ENCODE measurements at regions not wholly inside any gene's neighbourhood (a gene's known extent, or its start where the extent isn't known, plus 50 kb on each side); places are given as distances from the start of the nearest gene placed in this dataset.

DNA sequence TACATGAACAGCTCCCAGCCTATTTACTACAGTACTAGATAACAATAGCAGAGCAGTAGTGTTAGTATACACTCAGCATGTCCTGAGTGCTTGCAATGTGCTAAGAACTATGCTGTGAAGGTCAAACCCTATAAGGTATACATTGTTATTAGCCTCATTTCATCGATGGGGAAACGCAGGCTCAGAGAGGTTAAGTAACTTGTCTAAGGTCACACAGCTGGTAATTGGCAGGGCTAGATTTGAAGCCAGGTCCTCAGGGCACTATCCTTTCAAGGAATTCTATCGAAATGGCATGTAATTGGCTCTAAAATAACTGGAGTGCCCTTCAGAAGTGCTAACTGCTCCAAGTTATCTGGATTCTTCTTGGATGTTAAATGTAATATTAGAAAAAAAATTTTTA, 295.6 kb downstream of the ZNF536 start:
- no peak overlapping the region for H3K27ac Mint-ChIP-seq
- no peak overlapping the region for H3K4me3 Mint-ChIP-seq
- DNase-seq (no peak), ATAC-seq (no peak)
- no peaks in the 10 kb centered on the region for H3K9me3 ChIP-seq (ENCODE audit: control insufficient read depth, low read length, poor library complexity, severe bottlenecking)
- H3K36me3 Mint-ChIP-seq (ENCODE audit: low read depth) = peaks cover 2% of the 10 kb centered on the region
- peaks cover 71% of the 10 kb centered on the region for H3K27me3 Mint-ChIP-seq
- peaks cover 2% of the 10 kb centered on the region for H3K4me1 Mint-ChIP-seq

DNA sequence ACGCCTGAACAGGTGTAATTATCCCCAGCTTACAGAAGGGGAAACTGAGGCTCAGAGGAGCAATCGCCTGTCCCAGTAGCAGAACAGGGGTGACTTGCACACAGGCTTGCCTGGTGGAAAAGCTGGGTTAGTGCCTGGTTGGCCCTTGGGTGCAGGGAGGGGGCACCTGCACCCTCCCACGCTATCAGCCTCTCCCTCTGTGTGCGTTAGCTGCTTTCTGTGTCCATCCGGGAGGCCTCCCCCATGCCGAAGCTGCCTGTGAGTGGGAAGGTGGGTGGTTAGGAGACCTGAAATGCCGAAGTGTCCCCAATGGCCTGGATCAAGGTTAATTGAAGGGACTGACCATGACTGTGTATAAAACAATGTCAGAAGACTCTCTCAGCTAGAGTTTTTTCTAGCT, 295.0 kb downstream of the ZNF536 start:
- Mint-ChIP-seq H3K4me3 (no peak overlapping the region), H3K27me3 (peaks cover 69% of the 10 kb centered on the region), H3K4me1 (peaks cover 2% of the 10 kb centered on the region), H3K27ac (no peak overlapping the region), H3K36me3 (ENCODE audit: low read depth) (peaks cover 2% of the 10 kb centered on the region)
- no peaks in the 10 kb centered on the region for H3K9me3 ChIP-seq (ENCODE audit: control insufficient read depth, low read length, poor library complexity, severe bottlenecking)
- no peak for ATAC-seq
- DNase-seq = no peak

DNA sequence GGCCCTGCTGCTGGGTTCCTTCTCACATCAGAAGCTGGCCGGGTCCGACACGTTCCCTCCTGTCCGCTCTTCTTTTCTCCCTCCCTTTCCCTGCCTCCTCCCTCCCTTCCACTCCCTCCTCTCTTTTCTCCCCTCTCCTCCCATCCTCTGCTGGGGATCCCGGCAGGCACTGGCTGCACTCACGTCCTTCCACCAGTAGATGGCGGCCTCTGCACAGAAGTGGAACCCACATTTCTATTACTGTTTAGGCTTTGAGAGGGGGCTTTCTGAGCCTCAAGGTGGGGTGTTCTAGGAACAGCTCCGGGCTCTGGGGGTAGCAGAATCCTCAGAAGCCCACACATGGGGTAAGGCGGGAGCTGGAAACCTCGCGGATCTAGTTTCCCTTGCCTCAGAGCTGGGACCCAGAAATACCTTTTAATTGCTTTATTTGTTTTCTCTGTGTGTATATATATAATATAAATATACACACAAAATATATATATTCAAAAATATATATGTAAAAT, 294.2 kb downstream of the ZNF536 start:
- peaks cover 2% of the 10 kb centered on the region for H3K36me3 Mint-ChIP-seq (ENCODE audit: low read depth)
- no peak overlapping the region for H3K27ac Mint-ChIP-seq
- H3K27me3 Mint-ChIP-seq = peaks cover 74% of the 10 kb centered on the region
- DNase-seq (peak in 1 of 3 donors; percentile 18), ATAC-seq (no peak)
- H3K4me1 Mint-ChIP-seq = peaks cover 2% of the 10 kb centered on the region
- no peak overlapping the region for H3K4me3 Mint-ChIP-seq
- no peaks in the 10 kb centered on the region for H3K9me3 ChIP-seq (ENCODE audit: control insufficient read depth, low read length, poor library complexity, severe bottlenecking)

DNA sequence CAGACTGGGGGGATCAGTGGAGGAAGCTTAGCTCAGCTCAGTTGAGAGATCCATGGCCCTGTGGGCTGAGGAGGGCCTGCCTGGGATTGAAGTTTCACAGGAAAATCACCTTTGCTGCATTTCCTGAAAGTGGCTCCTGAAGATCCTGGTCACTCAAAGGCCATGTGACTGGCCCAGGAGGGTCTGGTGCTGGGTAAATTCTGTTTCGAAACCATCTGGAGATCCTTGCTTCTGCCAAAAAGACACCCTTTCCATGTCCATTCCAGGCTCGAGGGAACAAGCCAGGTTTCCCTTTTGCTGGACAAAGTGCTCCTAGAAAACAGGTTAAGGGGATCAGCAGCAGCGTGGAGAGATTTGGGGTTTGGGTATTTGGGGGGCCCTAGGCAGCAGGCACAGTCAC, 293.3 kb downstream of the ZNF536 start:
- Mint-ChIP-seq H3K4me3 (no peak overlapping the region), H3K4me1 (peaks cover 2% of the 10 kb centered on the region), H3K27ac (no peak overlapping the region), H3K36me3 (ENCODE audit: low read depth) (peaks cover 2% of the 10 kb centered on the region), H3K27me3 (peaks cover 68% of the 10 kb centered on the region)
- DNase-seq (no peak), ATAC-seq (no peak)
- no peaks in the 10 kb centered on the region for H3K9me3 ChIP-seq (ENCODE audit: control insufficient read depth, low read length, poor library complexity, severe bottlenecking)

DNA sequence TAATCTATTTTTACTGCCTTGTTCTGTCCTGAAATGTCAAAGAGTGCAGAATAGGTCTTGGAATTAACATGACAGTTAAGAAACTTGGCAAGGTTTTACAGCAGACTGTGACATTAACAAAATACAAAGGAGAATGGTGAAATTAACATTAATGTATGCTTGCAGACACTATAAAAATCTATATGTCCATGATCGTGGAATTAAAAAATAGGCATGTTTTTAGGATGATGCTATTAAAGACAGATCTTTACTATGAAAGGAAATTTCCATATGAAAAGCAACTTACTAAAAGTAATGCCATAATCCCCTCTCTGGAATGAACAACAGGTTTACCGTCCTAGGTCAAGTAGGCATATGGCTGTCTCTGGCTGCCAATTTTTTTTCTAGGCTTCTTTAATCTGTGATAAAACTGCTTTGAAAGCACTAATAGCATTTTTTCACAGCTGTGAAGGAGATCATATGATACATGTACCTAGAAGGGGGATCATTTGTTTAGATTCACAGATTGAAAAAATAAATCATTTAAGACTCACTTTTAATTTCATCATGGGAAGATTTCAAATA, 291.5 kb downstream of the ZNF536 start:
- no peaks in the 10 kb centered on the region for H3K36me3 Mint-ChIP-seq (ENCODE audit: low read depth)
- H3K4me3 Mint-ChIP-seq = no peak overlapping the region
- H3K27me3 Mint-ChIP-seq = peaks cover 57% of the 10 kb centered on the region

DNA sequence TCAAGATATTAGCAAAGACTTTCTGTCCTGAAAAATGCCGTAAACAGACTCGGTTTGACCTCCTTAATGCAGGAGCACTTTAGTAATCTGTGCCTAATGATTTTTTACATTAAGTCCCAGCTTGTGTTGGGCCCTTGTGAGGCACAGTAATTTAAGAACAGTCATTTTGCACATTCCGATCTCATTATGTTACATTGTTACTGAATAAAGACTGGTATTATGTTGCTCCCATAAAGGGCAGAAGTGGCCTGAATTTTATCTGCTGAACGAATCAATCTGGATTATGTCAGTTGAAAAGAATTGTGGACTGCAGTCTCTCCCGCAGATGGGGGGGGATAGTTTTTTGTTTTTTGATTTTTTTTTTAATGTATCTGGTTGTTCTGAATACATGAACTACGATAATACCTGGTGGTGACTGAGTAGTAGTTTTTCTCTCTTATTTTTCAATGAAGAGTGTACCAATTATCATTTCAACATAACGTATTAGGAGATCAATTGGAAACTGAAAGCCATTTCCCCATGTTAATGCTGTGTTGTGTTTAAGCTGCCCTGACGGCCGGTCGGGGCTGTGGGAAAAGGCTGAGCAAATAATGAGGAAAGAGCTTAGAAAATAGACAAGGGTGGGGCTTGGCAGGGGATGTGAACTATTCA, 290.2 kb downstream of the ZNF536 start:
- H3K9me3 ChIP-seq (ENCODE audit: control insufficient read depth, low read length, poor library complexity, severe bottlenecking) = no peaks in the 10 kb centered on the region
- DNase-seq (no peak), ATAC-seq (no peak)
- peaks cover 47% of the 10 kb centered on the region for H3K27me3 Mint-ChIP-seq
- peaks cover 2% of the 10 kb centered on the region for H3K4me1 Mint-ChIP-seq
- H3K27ac Mint-ChIP-seq = no peak overlapping the region
- no peak overlapping the region for H3K4me3 Mint-ChIP-seq
- H3K36me3 Mint-ChIP-seq (ENCODE audit: low read depth) = no peaks in the 10 kb centered on the region

More for the DNA sequence above, 291.5 kb downstream of the ZNF536 start:
- Mint-ChIP-seq H3K4me1 (peaks cover 2% of the 10 kb centered on the region), H3K27ac (no peak overlapping the region)
- no peak for DNase-seq
- H3K9me3 ChIP-seq (ENCODE audit: control insufficient read depth, low read length, poor library complexity, severe bottlenecking) = no peaks in the 10 kb centered on the region
- ATAC-seq = no peak

DNA sequence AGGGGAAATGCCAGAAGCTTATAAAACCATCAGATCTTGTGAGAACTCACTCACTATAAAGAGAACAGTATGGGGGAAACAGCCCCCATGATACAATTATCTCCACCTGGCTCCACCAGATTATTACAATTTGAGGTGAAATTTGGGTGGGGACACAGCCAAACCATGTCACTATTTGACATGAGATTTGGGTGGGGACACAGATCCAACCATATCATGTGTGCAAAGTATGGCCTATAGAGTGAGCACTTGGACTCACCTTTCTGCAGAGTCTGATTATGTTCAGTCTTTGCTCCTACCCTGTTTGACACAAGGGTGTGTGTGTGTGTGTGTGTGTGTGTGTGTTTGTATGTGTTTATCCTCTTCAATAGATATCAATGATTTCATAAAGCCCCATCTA, 287.5 kb downstream of the ZNF536 start:
- H3K27ac Mint-ChIP-seq = no peak overlapping the region
- peaks cover 53% of the 10 kb centered on the region for H3K27me3 Mint-ChIP-seq
- no peaks in the 10 kb centered on the region for H3K9me3 ChIP-seq (ENCODE audit: control insufficient read depth, low read length, poor library complexity, severe bottlenecking)
- no peaks in the 10 kb centered on the region for H3K4me1 Mint-ChIP-seq
- ATAC-seq (no peak), DNase-seq (no peak)
- H3K4me3 Mint-ChIP-seq = no peak overlapping the region
- no peaks in the 10 kb centered on the region for H3K36me3 Mint-ChIP-seq (ENCODE audit: low read depth)

DNA sequence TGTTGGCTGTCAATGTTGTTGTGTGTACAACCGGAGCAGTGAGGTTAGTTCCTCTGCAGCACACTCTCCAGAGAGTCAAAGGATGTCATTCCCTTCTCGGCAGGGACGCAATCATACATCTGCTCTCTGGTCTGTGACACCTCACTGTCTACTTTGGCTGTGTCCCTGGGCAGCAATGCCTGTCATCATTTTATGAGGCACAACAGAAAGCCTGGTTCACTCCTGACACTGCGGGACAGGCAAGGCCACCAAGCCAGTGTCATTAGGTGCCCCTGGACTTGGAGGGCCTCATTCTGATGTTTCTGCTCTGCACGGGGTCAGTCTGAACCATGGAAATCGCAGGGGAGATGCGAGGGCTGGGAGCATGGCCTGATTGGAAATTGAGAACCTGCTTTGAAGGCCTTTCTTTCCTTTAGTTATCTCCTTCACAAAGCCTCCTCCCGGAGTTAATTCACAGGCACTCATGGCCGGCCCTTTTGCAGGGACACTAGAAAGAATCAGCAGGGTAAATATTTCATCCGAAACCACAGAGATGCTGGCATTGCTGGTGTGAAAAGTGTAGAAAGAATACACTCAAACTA, 284.4 kb downstream of the ZNF536 start:
- no peak for DNase-seq
- no peak overlapping the region for H3K27ac Mint-ChIP-seq
- no peaks in the 10 kb centered on the region for H3K9me3 ChIP-seq (ENCODE audit: control insufficient read depth, low read length, poor library complexity, severe bottlenecking)
- H3K4me1 Mint-ChIP-seq = no peaks in the 10 kb centered on the region
- no peak for ATAC-seq
- H3K36me3 Mint-ChIP-seq (ENCODE audit: low read depth) = no peaks in the 10 kb centered on the region
- H3K27me3 Mint-ChIP-seq = peaks cover 47% of the 10 kb centered on the region
- no peak overlapping the region for H3K4me3 Mint-ChIP-seq

DNA sequence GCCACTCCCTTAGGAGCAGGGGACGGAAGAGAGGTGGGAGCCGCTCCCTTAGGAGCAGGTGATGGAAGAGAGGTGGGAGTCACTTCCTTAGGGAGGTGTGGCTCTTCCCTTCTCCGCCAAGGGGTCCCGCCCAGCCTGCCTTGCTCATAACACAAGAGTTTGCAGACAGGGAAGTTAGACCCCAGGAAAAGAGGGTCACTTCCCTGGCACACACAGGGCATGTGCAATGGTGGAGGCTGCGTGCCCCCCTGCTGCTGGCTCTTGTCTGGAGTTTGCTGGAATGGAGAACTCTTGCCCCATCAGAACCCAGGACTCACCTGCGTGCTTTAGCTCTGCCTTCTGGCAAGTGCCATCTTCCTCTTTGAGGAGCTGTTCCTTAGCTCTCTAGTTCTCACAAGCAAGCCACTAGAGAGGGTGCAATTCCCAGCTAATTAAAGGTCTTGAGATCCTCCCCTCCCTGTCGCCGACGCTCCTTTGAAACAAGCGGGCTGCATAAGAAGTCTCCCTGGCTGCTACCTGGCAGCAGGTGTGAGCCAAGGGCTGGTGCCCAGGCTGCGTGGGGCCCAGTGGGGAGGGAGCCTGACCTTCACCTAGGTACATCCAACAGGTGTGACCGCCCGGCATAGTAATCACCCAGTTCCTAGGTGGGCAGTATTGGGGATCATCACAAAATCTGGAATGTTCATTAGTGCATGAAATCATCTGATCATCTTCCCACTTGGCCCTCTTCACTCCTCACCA, 281.6 kb downstream of the ZNF536 start:
- ATAC-seq = no peak
- H3K36me3 Mint-ChIP-seq (ENCODE audit: low read depth) = no peaks in the 10 kb centered on the region
- peaks cover 51% of the 10 kb centered on the region for H3K27me3 Mint-ChIP-seq
- no peaks in the 10 kb centered on the region for H3K9me3 ChIP-seq (ENCODE audit: control insufficient read depth, low read length, poor library complexity, severe bottlenecking)
- no peak for DNase-seq
- no peaks in the 10 kb centered on the region for H3K4me1 Mint-ChIP-seq
- H3K4me3 Mint-ChIP-seq = no peak overlapping the region
- H3K27ac Mint-ChIP-seq = no peak overlapping the region

DNA sequence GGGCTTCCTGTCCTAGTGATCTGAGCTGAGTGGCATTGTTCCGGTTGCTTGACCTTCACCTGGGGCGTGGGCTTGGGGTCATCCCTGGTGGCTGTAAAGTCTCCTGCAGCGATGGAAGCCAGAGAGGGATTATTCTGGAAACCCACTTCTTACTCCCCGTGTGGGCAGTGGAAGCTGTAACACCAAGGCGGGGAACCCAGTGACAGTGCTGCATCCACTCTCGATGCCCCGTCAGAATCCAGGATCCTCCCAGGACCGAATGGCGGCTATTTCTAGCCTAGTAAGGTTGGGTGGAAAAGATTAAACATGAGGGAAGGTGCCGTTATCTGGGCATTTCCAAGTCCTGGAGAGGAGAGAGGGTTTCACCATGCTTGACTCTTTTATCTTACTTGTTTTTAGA, 280.6 kb downstream of the ZNF536 start:
- Mint-ChIP-seq H3K27me3 (peaks cover 62% of the 10 kb centered on the region), H3K27ac (no peak overlapping the region), H3K4me3 (no peak overlapping the region), H3K36me3 (ENCODE audit: low read depth) (no peaks in the 10 kb centered on the region), H3K4me1 (no peaks in the 10 kb centered on the region)
- DNase-seq = no peak
- no peak for ATAC-seq
- no peaks in the 10 kb centered on the region for H3K9me3 ChIP-seq (ENCODE audit: control insufficient read depth, low read length, poor library complexity, severe bottlenecking)

DNA sequence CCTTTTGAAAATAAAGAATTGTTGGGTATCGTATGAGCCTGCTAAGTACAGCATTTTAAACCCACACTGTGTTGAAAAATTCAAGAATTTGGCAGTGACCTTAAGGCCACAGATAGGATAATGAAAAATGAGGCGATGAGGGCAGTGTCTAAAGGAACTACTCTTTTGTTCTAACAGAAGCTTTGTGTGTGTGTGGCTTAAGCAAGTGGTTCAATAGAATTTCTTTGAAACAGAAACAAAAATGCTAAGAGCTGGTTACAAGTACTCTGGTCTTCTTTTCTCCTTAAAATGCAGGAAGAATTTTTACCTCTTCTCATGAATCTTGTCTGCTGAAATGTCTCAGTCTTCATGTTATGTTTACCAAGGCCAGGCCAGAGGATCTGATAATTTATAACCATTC, 279.5 kb downstream of the ZNF536 start:
- Mint-ChIP-seq H3K4me1 (no peaks in the 10 kb centered on the region), H3K27ac (no peak overlapping the region), H3K27me3 (peaks cover 71% of the 10 kb centered on the region), H3K36me3 (ENCODE audit: low read depth) (peaks cover 3% of the 10 kb centered on the region), H3K4me3 (no peak overlapping the region)
- DNase-seq = no peak
- H3K9me3 ChIP-seq (ENCODE audit: control insufficient read depth, low read length, poor library complexity, severe bottlenecking) = no peaks in the 10 kb centered on the region
- ATAC-seq = no peak

DNA sequence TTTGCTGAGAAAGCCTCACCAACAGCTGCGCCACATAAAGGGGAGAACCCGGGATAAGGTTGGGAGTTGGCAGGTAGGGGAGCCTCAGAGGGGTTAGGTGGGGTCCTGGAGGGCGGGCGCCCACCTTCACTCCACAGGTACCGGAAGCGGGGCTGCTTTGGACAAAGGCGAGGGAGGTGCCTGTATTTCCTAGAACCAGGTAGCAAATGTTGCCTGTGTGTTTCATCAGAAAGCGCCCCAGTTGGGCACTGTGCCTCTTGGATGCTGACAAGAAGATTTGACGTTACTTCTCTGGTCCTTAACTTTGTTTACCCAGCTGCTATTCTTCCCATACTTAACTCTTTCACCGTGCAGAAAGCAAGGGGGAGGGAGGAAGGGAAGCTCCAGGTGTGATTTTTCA, 278.9 kb downstream of the ZNF536 start:
- H3K27ac Mint-ChIP-seq = no peak overlapping the region
- H3K4me3 Mint-ChIP-seq = no peak overlapping the region
- no peaks in the 10 kb centered on the region for H3K9me3 ChIP-seq (ENCODE audit: control insufficient read depth, low read length, poor library complexity, severe bottlenecking)
- no peaks in the 10 kb centered on the region for H3K4me1 Mint-ChIP-seq
- ATAC-seq = no peak
- H3K27me3 Mint-ChIP-seq = peaks cover 72% of the 10 kb centered on the region
- H3K36me3 Mint-ChIP-seq (ENCODE audit: low read depth) = peaks cover 3% of the 10 kb centered on the region
- DNase-seq = no peak

DNA sequence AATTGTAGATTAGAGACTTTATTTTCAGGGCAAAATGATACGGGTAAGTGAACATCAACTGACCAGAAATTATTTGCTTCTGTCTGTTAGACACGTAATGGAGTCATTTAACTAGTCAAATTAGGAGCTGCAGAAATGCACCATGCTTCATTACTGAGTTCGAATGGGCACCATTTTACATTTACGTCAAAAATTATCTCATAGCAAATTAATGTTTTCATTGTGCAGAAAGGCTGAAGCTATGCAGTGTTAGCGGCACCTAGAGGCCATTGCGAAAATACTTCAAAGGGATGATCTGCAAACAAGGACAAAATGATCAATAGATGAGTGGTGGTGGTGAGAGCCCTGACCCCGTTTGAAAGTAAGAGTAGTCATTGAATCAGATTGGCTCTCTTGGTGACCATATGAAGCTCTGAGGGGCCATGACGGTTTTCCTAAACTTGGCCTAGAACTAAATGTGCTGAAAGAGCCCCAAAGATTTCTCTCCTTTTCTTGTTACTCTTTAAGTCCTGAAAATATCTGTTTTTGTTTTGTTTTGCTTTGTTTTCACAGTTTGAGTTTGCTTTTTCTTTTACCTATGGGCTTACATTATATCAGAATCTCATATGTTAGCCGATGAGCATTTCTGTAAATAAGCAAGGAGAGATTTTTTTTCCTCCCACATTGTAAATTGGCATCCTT, 277.9 kb downstream of the ZNF536 start:
- Mint-ChIP-seq H3K4me1 (no peaks in the 10 kb centered on the region), H3K36me3 (ENCODE audit: low read depth) (peaks cover 3% of the 10 kb centered on the region), H3K27ac (no peak overlapping the region), H3K27me3 (peaks cover 73% of the 10 kb centered on the region), H3K4me3 (no peak overlapping the region)
- DNase-seq = no peak
- ATAC-seq = peak; percentile 30
- no peaks in the 10 kb centered on the region for H3K9me3 ChIP-seq (ENCODE audit: control insufficient read depth, low read length, poor library complexity, severe bottlenecking)

Measured in T-helper 17 cell (primary cell).